Neural cell (in vitro differentiated cells): ENCODE measurements at regions not wholly inside any gene's neighbourhood (a gene's known extent, or its start where the extent isn't known, plus 50 kb on each side); places are given as distances from the start of the nearest gene placed in this dataset.

Experiments
- CTCF ChIP-seq: fragments of 450-650 bp; IDR thresholded peaks from 2 replicates; pipeline ENCODE4 v1.5.1; 2014; ENCODE audit warnings: antibody characterized with exemption, mild to moderate bottlenecking, moderate library complexity; ENCODE audit not compliant: poor library complexity, severe bottlenecking
- EZH2 ChIP-seq: fragments of 200-600, 300-800 bp; shearing (Covaris generic), sonication (generic); IDR thresholded peaks from 2 replicates; pipeline ENCODE4 v1.6.1; 2014; ENCODE audit warnings: antibody characterized with exemption, low read length, borderline replicate concordance, mild to moderate bottlenecking; ENCODE audit not compliant: insufficient read depth, poor library complexity, severe bottlenecking
- POLR2AphosphoS5 ChIP-seq: IDR thresholded peaks from 2 replicates; pipeline ENCODE4 v1.6.1; 2012
- RAD21 ChIP-seq: fragments of 450-650 bp; conservative IDR thresholded peaks from 2 replicates; pipeline ENCODE4 v1.6.1; 2014; ENCODE audit warnings: antibody characterized with exemption, mild to moderate bottlenecking, moderate library complexity
- REST ChIP-seq: IDR thresholded peaks from 2 replicates; pipeline ENCODE4 v1.6.1; 2012; ENCODE audit warnings: borderline replicate concordance
- TAF1 ChIP-seq: IDR thresholded peaks from 2 replicates; pipeline ENCODE4 v1.6.1; 2012; ENCODE audit warnings: low read depth

GRCh38 chr2:176781570-176782217 lies 430.9 kb upstream of the HNRNPA3 start:
- TF ChIP-seq CTCF (no peak), TAF1 (no peak), EZH2 (no peak), POLR2AphosphoS5 (no peak), RAD21 (no peak), REST (no peak)
